DMS 273 treated with DMSO at 0.1 percent for 48 hours (cell line): ENCODE measurements at regions not wholly inside any gene's neighbourhood (a gene's known extent, or its start where the extent isn't known, plus 50 kb on each side); places are given as distances from the start of the nearest gene placed in this dataset.
A peak's percentile ranks its signal among the peaks of the same experiment; 100 is the strongest.

Experiments
- DNase-seq: peaks from one replicate; lab custom pipeline; 2025; lab: John Stamatoyannopoulos, UW

- DNase-seq = no peak
These were observed 118.5 kb downstream of the RFLNA start for GRCh38 chr12:124413401-124413800.

- DNase-seq = no peak
These were observed 117.7 kb downstream of the RFLNA start for GRCh38 chr12:124412646-124413015.

DNA sequence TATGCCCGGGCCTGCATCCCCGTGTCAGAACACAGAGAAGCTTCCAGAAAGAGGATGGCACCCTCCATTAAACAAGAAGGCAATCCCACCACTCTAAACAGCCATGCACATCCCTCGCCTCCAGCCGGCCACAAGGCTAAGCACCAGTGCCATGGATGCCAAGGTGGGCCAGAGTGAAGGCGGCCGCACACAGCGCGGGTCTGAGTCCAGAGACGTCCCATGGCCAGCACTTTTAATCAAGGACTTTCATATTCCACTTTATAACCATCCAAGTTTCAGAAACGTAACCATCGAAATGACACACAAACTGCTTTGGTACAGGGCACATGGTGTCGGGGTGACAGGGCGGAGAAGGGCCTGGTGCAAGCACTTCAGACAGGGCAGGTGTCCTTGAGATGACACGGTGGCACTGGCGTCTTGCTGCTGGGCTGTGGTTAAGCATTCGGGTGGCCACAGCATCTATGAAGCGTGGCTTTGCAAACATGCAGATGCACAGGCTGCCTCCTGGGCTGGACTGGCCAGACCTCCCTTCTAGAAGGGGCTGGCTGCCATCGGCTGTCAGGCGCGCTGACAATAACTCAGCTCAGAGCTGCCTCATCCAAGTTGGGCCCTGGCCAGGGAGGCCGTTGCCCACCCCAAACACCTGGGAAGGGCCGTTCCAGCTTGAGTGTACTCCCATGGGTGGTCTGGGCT lies 117.2 kb downstream of the RFLNA start:
- DNase-seq = no peak

- no peak for DNase-seq
These were observed 116.5 kb downstream of the RFLNA start for GRCh38 chr12:124411281-124411878.

DNA sequence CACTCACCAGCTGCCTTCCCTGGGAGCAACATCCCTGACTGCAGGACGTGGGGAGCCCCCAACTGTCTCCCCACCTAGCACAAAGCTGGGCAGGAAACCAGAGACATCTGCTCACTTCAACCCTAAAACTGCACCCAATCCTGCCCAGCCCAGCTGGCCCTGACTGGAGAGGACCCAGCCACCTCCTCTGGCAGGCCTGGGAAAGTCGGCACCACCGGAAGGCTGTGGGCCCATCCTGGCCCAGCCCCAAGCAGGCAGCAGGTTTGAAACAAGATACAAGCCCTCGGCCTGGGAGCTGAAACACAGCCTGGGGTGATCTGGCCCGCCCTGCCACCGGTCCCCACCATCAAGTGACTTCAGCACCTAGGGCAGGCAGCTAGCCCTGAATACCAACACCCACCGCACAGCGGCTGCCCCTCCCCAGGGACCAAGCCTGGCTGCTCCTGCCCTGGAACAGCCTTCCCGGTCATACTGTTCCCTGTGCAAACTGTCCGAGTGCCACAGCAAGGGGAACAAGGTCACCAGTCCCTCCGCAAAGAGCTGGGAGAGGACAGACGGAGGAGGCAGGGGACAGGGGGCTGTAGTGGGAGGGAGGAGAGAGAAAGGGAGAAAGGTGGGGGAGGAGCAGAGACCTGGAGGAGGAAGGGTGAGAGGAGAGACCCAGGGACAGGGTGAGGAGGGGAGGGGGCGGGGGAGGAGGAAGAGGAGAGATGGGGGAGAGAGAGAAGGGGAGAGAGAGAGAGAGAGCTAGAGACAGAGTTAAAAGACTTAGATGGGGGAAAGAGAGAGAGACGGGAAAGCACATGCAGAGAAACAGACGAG lies 115.7 kb downstream of the RFLNA start:
- DNase-seq = peak; percentile 80

DNA sequence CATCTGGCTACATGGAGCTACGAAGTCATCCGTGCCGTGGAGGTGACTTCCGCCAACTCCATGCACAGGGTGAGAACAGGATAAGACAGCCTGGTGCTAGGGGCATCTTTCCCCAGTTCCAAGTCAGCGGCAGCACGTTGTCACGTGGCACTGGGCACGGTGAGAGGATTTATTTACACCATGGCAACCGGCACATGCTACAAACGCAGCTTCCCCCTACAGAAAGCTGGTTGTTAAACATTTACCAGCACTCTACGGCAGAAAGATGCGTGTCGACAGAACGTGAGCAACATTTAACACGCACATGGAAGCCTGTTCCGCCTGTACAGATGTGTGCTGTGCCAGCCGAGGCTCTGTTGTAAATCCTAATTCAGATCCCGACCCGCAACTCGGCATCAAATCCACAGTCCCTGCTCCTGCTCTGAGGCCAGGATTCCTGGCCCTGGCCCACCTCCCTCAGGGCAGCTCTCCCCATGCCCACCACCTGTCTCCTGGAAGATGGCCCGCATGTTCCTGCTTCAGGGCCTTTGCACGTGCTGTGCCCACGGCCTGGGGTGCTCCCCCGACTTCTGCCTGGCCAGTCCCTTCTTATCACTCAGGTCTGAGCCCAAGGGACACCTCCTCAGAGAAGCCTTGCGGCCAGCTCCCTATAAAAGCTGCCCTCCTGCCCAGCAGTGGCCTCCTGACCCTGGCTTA lies 114.1 kb downstream of the RFLNA start:
- DNase-seq = no peak

DNA sequence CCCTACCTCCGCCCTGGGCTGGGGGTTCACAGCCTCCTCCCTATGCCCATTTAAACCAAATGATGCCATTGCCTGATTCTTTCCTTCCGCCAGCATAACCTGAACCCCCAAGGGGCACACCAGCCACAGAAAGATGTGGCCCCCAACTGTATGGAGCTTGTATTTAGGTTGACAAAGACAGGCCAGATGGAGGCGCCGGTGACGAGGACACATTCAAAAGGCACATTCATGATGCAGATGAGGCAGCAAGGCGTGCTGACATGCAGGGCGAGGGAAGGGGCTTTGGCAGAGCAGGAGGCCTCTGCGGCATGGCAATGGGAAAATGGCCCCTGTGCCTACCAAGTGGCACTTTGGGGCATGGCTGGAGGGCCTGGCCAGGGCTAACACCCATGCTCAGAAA lies 112.2 kb downstream of the RFLNA start:
- DNase-seq = no peak

- DNase-seq = no peak
These were observed 111.2 kb downstream of the RFLNA start for GRCh38 chr12:124406043-124406442.

DNA sequence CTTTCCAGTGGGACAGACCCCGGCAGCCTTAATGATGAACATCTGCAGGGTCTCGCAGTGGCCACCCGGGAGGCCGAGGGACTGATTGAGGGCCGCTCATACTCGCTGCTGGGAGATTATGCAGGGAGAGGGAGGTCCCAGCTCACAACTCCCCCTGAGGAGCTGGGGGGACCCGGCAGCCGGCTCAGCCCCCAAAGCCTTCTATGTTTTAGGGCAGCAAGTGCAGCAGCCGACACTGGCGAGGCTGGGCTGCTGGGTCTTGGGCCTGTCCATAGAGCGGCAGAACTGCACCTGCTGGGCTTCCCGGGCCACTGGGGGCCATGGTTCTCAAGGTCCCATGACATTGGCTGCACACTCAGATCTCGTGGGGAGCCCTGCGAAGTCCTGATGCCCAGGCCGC lies 110.7 kb downstream of the RFLNA start:
- no peak for DNase-seq

GRCh38 chr12:124405151-124405550 lies 110.3 kb downstream of the RFLNA start:
- no peak for DNase-seq

GRCh38 chr12:124404162-124404784 lies 109.4 kb downstream of the RFLNA start:
- no peak for DNase-seq

- no peak for DNase-seq
These were observed 108.4 kb downstream of the RFLNA start for GRCh38 chr12:124403273-124403672.

DNA sequence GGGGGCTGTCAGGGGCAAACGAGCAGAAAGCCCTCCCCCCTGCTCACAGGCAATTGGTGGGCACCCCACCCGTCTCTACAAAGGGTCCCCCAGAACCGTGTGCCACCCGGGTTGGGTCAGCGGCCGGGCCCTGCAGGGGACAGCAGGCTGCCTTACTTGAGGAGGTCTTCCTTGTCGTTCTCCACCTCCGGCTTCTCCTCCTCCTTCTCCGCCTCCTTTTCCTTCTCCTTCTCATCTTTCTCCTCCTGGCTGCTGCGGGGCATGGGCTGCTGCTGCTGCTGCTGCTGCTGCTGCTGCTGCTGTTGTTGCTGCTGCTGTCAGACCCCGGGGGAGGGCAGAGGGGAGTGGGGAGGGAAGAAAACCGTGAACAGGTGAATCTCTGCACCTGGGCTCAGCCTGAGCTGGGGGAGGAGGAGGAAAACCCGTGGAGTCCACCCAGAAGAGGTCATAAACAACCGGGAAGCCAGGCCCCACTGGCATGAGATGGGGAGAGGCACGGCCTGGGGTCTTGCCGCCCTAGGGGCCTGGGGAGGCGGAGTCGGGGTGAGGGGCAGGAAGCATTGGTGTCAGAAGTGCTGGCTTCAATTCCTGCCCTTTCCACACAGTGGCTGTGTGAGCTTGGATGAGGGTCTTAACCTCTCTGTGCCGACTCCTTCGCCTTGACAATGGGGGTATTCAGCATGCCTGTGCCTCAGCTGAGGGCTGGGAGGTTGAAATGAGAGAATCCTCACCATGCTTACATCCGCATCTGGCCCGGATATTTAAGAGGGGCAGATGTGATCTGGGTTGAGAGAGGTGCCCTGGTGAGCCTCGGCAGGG lies 107.6 kb downstream of the RFLNA start:
- DNase-seq = no peak

DNA sequence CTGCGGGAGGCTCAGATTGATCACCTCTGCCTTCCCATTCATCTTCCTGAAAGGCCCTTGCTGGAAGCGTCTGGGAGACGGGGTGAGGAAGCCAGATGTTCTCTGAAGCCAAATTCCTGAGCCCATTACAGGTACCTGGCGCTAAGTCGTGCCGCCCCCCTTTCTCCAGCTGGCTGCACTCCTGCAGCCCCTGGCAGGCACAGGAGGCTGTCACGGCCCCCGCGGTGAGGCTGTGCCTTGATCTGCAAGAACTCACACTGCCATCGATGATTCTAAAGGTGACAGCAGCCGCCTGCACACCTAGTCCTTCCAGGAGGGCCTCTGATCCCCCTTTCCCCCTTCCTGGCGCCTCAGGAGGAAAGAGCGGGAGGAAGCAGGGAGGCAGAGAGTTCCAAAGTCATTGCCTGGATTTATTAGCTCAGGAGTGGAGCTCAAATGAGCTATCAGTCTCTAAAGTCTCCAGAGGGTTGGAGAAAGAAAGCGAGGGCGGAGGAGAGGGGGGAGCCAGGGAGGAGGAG lies 106.9 kb downstream of the RFLNA start:
- DNase-seq = no peak

GRCh38 chr12:124400124-124400523 lies 105.2 kb downstream of the RFLNA start:
- no peak for DNase-seq

- no peak for DNase-seq
These were observed 104.7 kb downstream of the RFLNA start for GRCh38 chr12:124399622-124400021.

DNA sequence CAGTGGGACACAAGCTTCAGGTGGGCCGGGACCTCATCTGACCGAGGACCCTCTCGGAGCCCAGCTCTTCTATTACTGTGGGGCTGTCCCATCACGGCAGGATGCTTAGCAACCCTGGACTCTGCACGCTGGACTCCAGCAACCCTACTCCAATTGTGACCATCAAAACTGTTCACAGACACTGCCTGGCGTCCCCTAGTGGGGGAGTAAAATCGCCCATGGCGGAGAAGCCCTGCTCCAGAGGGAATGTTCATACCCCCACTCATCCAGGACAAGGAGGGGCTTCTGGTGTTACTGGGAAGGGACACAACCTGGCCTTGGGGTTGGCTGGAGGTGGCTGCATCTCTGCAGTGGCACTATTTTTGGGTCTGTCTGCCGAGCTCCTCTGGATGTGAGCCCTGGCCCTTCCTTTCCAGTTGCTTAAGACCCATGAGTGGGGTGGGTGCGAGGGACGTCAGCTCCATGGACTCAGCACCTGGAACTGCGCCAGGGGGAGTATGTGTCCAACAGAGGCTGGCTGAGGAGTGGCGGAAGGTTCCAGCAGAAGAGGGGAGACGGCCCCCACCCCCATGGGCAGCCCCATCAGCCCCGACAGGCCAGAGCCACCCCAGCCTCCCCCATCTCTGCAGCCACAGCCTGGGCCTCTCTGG lies 103.8 kb downstream of the RFLNA start:
- no peak for DNase-seq

GRCh38 chr12:124397807-124398577 lies 103.1 kb downstream of the RFLNA start:
- no peak for DNase-seq

GRCh38 chr12:124397399-124397679 lies 102.4 kb downstream of the RFLNA start:
- no peak for DNase-seq
